ENCODE measurements at regions not wholly inside any gene's neighbourhood (a gene's known extent, or its start where the extent isn't known, plus 50 kb on each side); places are given as distances from the start of the nearest gene placed in this dataset.

- TF ChIP-seq NR2F2 (IDR thresholded peaks at IDR 0.05) (no peak), ATF3 (IDR thresholded peaks at IDR 0.05) (no peak), EGR1 (IDR thresholded peaks at IDR 0.05; ENCODE audit: low read depth in 2 of 2) (no peak), RAD21 (IDR thresholded peaks at IDR 0.05) (no peak), REST (IDR thresholded peaks at IDR 0.05) (no peak), ZBTB33 (IDR thresholded peaks at IDR 0.05) (no peak), YY1 (IDR thresholded peaks at IDR 0.05) (no peak), GABPA (IDR thresholded peaks at IDR 0.05 in 1 of 2, conservative IDR thresholded peaks at IDR 0.05 in 1 of 2) (no peak), FOXA2 (IDR thresholded peaks at IDR 0.05) (no peak), JUND (IDR thresholded peaks at IDR 0.05) (no peak), HNF4G (IDR thresholded peaks at IDR 0.05) (no peak), SP1 (IDR thresholded peaks at IDR 0.05) (no peak), MAX (IDR thresholded peaks at IDR 0.05) (no peak), HNF4A (conservative IDR thresholded peaks at IDR 0.05) (no peak), RXRA (IDR thresholded peaks at IDR 0.05) (no peak), TAF1 (conservative IDR thresholded peaks at IDR 0.05) (no peak), FOXA1 (IDR thresholded peaks at IDR 0.05) (no peak)
- TF ChIP-seq, protein P1, sequence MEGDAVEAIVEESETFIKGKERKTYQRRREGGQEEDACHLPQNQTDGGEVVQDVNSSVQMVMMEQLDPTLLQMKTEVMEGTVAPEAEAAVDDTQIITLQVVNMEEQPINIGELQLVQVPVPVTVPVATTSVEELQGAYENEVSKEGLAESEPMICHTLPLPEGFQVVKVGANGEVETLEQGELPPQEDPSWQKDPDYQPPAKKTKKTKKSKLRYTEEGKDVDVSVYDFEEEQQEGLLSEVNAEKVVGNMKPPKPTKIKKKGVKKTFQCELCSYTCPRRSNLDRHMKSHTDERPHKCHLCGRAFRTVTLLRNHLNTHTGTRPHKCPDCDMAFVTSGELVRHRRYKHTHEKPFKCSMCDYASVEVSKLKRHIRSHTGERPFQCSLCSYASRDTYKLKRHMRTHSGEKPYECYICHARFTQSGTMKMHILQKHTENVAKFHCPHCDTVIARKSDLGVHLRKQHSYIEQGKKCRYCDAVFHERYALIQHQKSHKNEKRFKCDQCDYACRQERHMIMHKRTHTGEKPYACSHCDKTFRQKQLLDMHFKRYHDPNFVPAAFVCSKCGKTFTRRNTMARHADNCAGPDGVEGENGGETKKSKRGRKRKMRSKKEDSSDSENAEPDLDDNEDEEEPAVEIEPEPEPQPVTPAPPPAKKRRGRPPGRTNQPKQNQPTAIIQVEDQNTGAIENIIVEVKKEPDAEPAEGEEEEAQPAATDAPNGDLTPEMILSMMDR (IDR thresholded peaks at IDR 0.05; ENCODE audit: low read depth, low read length, missing input control), result no peak
- Histone ChIP-seq H3K36me3 (ENCODE audit: control insufficient read depth in 4 of 4, insufficient read depth in 3 of 4, low read depth in 1 of 4, low read length in 3 of 4) (no peaks in the 10 kb centered on the region), H3K4me1 (ENCODE audit: control insufficient read depth in 4 of 4, insufficient read depth in 4 of 4, low read length in 3 of 4) (peaks cover 0 to 2% (median 0%) of the 10 kb centered on the region in 4 donors), H3K27me3 (ENCODE audit: control insufficient read depth in 4 of 4, insufficient read depth in 4 of 4, low read length in 3 of 4) (no peaks in the 10 kb centered on the region), H3K9me3 (ENCODE audit: control insufficient read depth in 4 of 4, low read length in 3 of 4) (no peaks in the 10 kb centered on the region), H3K27ac (ENCODE audit: low read depth in 1 of 2, low read length in 2 of 2) (no peak overlapping the region), H3K9ac (ENCODE audit: low read depth in 1 of 2, low read length in 2 of 2) (no peak overlapping the region), H3K4me3 (ENCODE audit: low read depth in 1 of 3, low read length in 3 of 3) (no peak overlapping the region)
- WGBS, result 67% methylated on average over 11 of the region's 11 CpGs
- DNase-seq (ENCODE audit: low spot score), result no peak
These were observed 123.2 kb downstream of the PABPC4L start for GRCh38 chr4:134078230-134078914.
